ENCODE measurements at regions not wholly inside any gene's neighbourhood (a gene's known extent, or its start where the extent isn't known, plus 50 kb on each side); places are given as distances from the start of the nearest gene placed in this dataset.

DNA sequence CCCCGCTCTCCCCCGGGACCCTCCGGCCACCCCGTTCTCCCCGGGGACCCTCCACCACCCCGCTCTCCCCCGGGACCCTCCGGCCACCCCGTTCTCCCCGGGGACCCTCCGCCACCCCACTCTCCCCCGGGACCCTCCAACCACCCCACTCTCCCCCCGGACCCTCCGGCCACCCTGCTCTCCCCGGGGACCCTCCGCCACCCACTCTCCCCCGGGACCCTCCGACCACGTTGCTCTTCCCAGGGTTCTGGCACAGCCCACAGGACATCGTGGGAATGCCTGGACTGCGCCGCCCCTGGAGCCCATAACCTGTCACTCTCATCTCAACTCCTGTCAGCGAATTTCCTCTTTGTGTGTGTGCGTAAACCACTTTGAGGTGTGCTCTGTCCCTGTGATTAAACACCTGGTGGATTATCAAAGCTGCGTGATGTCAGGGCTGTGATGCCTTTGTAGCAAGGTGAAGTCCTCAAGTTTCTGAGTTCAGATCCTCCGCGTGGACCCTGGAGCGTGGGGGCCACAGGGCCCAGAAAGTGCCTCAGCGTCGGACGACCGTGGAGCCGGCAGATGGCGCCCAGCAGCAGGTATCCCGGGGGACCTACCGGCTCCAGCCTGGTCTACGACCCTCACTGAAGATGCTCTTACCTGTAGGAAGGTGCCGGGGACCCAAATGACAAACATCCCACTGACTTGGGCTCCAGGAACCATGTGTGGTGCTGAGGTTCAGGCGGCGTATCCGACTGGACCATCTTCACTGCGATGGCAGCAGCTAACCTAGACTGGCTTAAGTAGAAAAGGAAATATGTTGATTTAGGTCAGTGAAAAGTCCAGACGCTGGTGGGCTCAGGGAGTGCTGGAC lies 63.2 kb upstream of the GALNT9 start:
- Histone ChIP-seq H4K5ac (ENCODE audit: insufficient read length, low read depth, low read length) (no peak overlapping the region), H2BK20ac (ENCODE audit: low read depth, low read length, poor library complexity, severe bottlenecking) (no peak overlapping the region), H2BK12ac (ENCODE audit: insufficient read length, low read depth, low read length) (no peak overlapping the region), H3K9me3 (ENCODE audit: control insufficient read depth, low read depth, low read length) (no peaks in the 10 kb centered on the region), H3K4ac (ENCODE audit: low read depth, low read length) (no peak overlapping the region), H4K20me1 (ENCODE audit: control insufficient read depth, insufficient read depth, insufficient read length) (no peaks in the 10 kb centered on the region), H2BK120ac (ENCODE audit: low read depth, low read length, poor library complexity, severe bottlenecking) (no peak overlapping the region), H3K4me1 (ENCODE audit: insufficient read depth, low read length) (no peaks in the 10 kb centered on the region), H3K79me2 (ENCODE audit: insufficient read depth, low read length) (no peaks in the 10 kb centered on the region), H3K56ac (ENCODE audit: insufficient read length, low read depth, low read length) (no peak overlapping the region), H3K79me1 (ENCODE audit: insufficient read depth, low read depth, low read length, poor library complexity, severe bottlenecking) (no peaks in the 10 kb centered on the region), H3K9ac (ENCODE audit: extremely low read depth, insufficient read length, low read length) (no peak overlapping the region), H4K8ac (replicated peaks; ENCODE audit: insufficient read length, low read depth, low read length) (no peak overlapping the region), H3K27ac (ENCODE audit: insufficient read length, low read depth, low read length) (no peak overlapping the region), H3K18ac (ENCODE audit: insufficient read length, low read depth, low read length) (no peak overlapping the region), H2BK15ac (ENCODE audit: low read depth, low read length) (no peak overlapping the region), H2AFZ (ENCODE audit: low read length) (no peak overlapping the region), H3K23ac (ENCODE audit: insufficient read length, low read depth, low read length) (no peak overlapping the region), H3K23me2 (ENCODE audit: insufficient read length, low read depth, low read length, poor library complexity, severe bottlenecking) (no peaks in the 10 kb centered on the region), H3K14ac (ENCODE audit: insufficient read depth, low read length) (no peak overlapping the region), H3T11ph (ENCODE audit: low read length) (no peak overlapping the region), H3K4me2 (ENCODE audit: insufficient read depth, insufficient read length, low read length) (no peak overlapping the region), H2AK5ac (ENCODE audit: insufficient read length, low read length) (no peak overlapping the region), H2BK5ac (ENCODE audit: insufficient read length, low read length) (no peak overlapping the region), H4K91ac (ENCODE audit: insufficient read length, low read depth, low read length) (no peak overlapping the region), H3K27me3 (ENCODE audit: insufficient read depth, low read length) (peaks cover 23% of the 10 kb centered on the region; the same call in 1 of the 2 replicates)
- H3K4me1 Mint-ChIP-seq = peaks cover 25 to 42% of the 10 kb centered on the region in 2 experiments
- peaks cover 4 to 5% of the 10 kb centered on the region in 2 experiments; a peak in 2 of 5 replicates for H3K9me3 Mint-ChIP-seq
- no CpG with 5 or more reads among the region's 43 CpGs for WGBS (ENCODE audit: extremely low coverage, insufficient read length, low lambda C conversion rate)
- peaks cover 77% of the 10 kb centered on the region for H3K27me3 Mint-ChIP-seq (ENCODE audit: low read depth)
- no peak for DNase-seq
- H3K27ac Mint-ChIP-seq = no peak overlapping the region; a peak in 1 of 7 replicates
- no peak overlapping the region for H3K4me3 Mint-ChIP-seq
- H3K36me3 Mint-ChIP-seq (ENCODE audit: insufficient read depth in 1 of 3, low read depth in 3 of 3) = peaks cover 0 to 4% (median 0%) of the 10 kb centered on the region in 3 experiments; a peak in 1 of 7 replicates
- TF ChIP-seq, protein P1, sequence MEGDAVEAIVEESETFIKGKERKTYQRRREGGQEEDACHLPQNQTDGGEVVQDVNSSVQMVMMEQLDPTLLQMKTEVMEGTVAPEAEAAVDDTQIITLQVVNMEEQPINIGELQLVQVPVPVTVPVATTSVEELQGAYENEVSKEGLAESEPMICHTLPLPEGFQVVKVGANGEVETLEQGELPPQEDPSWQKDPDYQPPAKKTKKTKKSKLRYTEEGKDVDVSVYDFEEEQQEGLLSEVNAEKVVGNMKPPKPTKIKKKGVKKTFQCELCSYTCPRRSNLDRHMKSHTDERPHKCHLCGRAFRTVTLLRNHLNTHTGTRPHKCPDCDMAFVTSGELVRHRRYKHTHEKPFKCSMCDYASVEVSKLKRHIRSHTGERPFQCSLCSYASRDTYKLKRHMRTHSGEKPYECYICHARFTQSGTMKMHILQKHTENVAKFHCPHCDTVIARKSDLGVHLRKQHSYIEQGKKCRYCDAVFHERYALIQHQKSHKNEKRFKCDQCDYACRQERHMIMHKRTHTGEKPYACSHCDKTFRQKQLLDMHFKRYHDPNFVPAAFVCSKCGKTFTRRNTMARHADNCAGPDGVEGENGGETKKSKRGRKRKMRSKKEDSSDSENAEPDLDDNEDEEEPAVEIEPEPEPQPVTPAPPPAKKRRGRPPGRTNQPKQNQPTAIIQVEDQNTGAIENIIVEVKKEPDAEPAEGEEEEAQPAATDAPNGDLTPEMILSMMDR (conservative IDR thresholded peaks at IDR 0.05) = peak; percentile 47; the same call in 1 of the 3 replicates
